B cell (primary cell): ENCODE measurements at regions not wholly inside any gene's neighbourhood (a gene's known extent, or its start where the extent isn't known, plus 50 kb on each side); places are given as distances from the start of the nearest gene placed in this dataset.
"Not testable (repeated sequence)": the region's sequence is repeated elsewhere in the genome, so short reads cannot be mapped to it uniquely, and the experiment has no call there.

Source experiments
- ATAC-seq: fragments of 200-7000 bp; cut with Tn5 transposase; one replicate; pipeline ENCODE4 v1.10.0; 2021; ENCODE audit warnings: low read depth, mild to moderate bottlenecking, moderate number of reproducible peaks, moderate library complexity
- CTCF ChIA-PET: fragments of 350-600 bp; sonication (Branson Sonifier 250); formaldehyde crosslinking; loops from one replicate; lab custom pipeline; 2021; ENCODE audit warnings: antibody characterized with exemption, inconsistent platforms; lab: Charles Lee
- POLR2A ChIA-PET: fragments of 350-600 bp; sonication (Branson Sonifier 250); formaldehyde crosslinking; loops from one replicate; lab custom pipeline; 2021; ENCODE audit warnings: antibody characterized with exemption; lab: Charles Lee
- DNase-seq: peaks from one replicate; pipeline ENCODE4 v3.0.0; 2013
- H2AFZ ChIP-seq: 2 replicates; pipeline ENCODE4 v1.6.1; 2012; ENCODE audit warnings: mild to moderate bottlenecking, low read depth, low read length; ENCODE audit not compliant: insufficient read depth, poor library complexity, severe bottlenecking
- H3K27ac ChIP-seq, 2 donors: 1 replicate in 1 of 2; 2 replicates in 1 of 2; pipeline ENCODE4 v1.5.1; 2012 to 2013; ENCODE audit warnings: low read length in 2 of 2, mild to moderate bottlenecking in 2 of 2, moderate library complexity in 1 of 2
- H3K27me3 ChIP-seq, 4 experiments: fragments of 200-600 bp in 1 of 4; sonication (generic) in 1 of 4; replicated peaks in 1 of 4; 1 replicate in 2 of 4; 2 replicates in 2 of 4; pipeline versions ENCODE4 v1.6.1 to v1.7.0; 2013 to 2016; ENCODE audit warnings: low read length in 3 of 4, mild to moderate bottlenecking in 2 of 4, mixed read lengths in 1 of 4, moderate library complexity in 1 of 4; ENCODE audit not compliant: insufficient read depth in 4 of 4, control insufficient read depth in 3 of 4; ENCODE audit errors: control extremely low read depth in 1 of 4
- H3K36me3 ChIP-seq, 2 experiments: replicated peaks in 1 of 2; 1 replicate in 1 of 2; 2 replicates in 1 of 2; pipeline versions ENCODE4 v1.6.1 to v1.7.1; 2013; ENCODE audit warnings: low read length in 1 of 2; ENCODE audit not compliant: insufficient read depth in 2 of 2, control insufficient read depth in 1 of 2; ENCODE audit errors: control extremely low read depth in 1 of 2, extremely low read depth in 1 of 2
- H3K4me1 ChIP-seq, 2 donors: fragments of 200-600 bp in 1 of 2; sonication (generic) in 1 of 2; 1 replicate in 1 of 2; 2 replicates in 1 of 2; pipeline versions ENCODE4 v1.5.1 to v1.6.1; 2013 to 2017; ENCODE audit warnings: low read length in 2 of 2; ENCODE audit not compliant: control insufficient read depth in 2 of 2, insufficient read depth in 2 of 2
- H3K4me2 ChIP-seq: replicated peaks from 2 replicates; pipeline ENCODE3; 2012; ENCODE audit warnings: mild to moderate bottlenecking, low read depth, low read length; ENCODE audit not compliant: poor library complexity, severe bottlenecking
- H3K4me3 ChIP-seq, 5 experiments: fragments of 200-600 bp in 1 of 5; sonication (generic) in 1 of 5; 1 replicate in 3 of 5; 2 replicates in 2 of 5; pipeline versions ENCODE4 v1.5.1 to v1.7.0; 2011 to 2016; ENCODE audit warnings: low read length in 4 of 5, mild to moderate bottlenecking in 4 of 5, low read depth in 2 of 5, control low read depth in 1 of 5, moderate library complexity in 1 of 5; ENCODE audit not compliant: insufficient read depth in 1 of 5; ENCODE audit errors: control extremely low read depth in 1 of 5, extremely low read depth in 1 of 5
- H3K79me2 ChIP-seq: fragments of 200-600 bp; sonication (generic); one replicate; pipeline ENCODE4 v1.6.0; 2016; ENCODE audit warnings: low read length; ENCODE audit not compliant: control insufficient read depth, insufficient read depth
- H3K9ac ChIP-seq: fragments of 200-600 bp; sonication (generic); 2 replicates; pipeline ENCODE4 v1.6.1; 2017; ENCODE audit warnings: mild to moderate bottlenecking, low read length, moderate library complexity
- H3K9me3 ChIP-seq, 3 donors: one replicate each; pipeline versions ENCODE4 v1.6.1 to v1.7.1; 2013; ENCODE audit warnings: low read length in 2 of 3; ENCODE audit not compliant: control insufficient read depth in 2 of 3, insufficient read depth in 1 of 3; ENCODE audit errors: control extremely low read depth in 1 of 3
- H4K20me1 ChIP-seq: 2 replicates; pipeline ENCODE4 v1.6.0; 2012; ENCODE audit warnings: mild to moderate bottlenecking, low read length; ENCODE audit not compliant: insufficient read depth, control insufficient read depth, poor library complexity, severe bottlenecking
- H3K27ac Mint-ChIP-seq: one replicate; pipeline ENCODE4 v1.8.0; 2021; ENCODE audit warnings: mixed read lengths
- H3K27me3 Mint-ChIP-seq: one replicate; pipeline ENCODE4 v1.8.0; 2021; ENCODE audit warnings: mixed read lengths
- H3K4me1 Mint-ChIP-seq: one replicate; pipeline ENCODE4 v1.8.0; 2021; ENCODE audit warnings: mixed read lengths
- H3K4me3 Mint-ChIP-seq: one replicate; pipeline ENCODE4 v1.8.0; 2021; ENCODE audit warnings: mixed read lengths
- H3K9me3 Mint-ChIP-seq: one replicate; pipeline ENCODE4 v1.8.0; 2022; ENCODE audit warnings: mixed read lengths; ENCODE audit not compliant: insufficient read depth
- CTCF ChIP-seq: fragments of 200-600 bp; IDR thresholded peaks from one replicate; pipeline ENCODE4 v1.8.0; 2022; ENCODE audit warnings: antibody characterized with exemption, mild to moderate bottlenecking
- EZH2 ChIP-seq: IDR thresholded peaks from 2 replicates; pipeline ENCODE4 v1.6.1; 2012; ENCODE audit warnings: borderline replicate concordance, low read depth, mild to moderate bottlenecking, moderate library complexity, low read length; ENCODE audit not compliant: insufficient read depth, poor library complexity, severe bottlenecking
- WGBS: methylation state at CpG from one replicate; pipeline ENCODE4 v1.1.5; 2013; ENCODE audit warnings: missing lambda C conversion rate; ENCODE audit not compliant: insufficient coverage; 5-methylcytosine and 5-hydroxymethylcytosine counted together
- intact Hi-C: fragments of 100-400 bp; cut with micrococcal nuclease; formaldehyde crosslinking; loops from one replicate; pipeline ENCODE4 v1.10.0; 2022

- Histone ChIP-seq H3K4me2 (peak overlapping the region; percentile 74), H3K79me2 (peaks cover 28% of the 10 kb centered on the region), H4K20me1 (no peaks in the 10 kb centered on the region), H3K9ac (peak overlapping the region; percentile 59), H3K9me3 (peaks cover 0 to 6% (median 0%) of the 10 kb centered on the region in 3 donors), H3K27ac (peak overlapping the region; percentile 94 to 96), H3K4me1 (peaks cover 34 to 57% of the 10 kb centered on the region in 2 donors), H3K4me3 (peak overlapping the region in 4 of 5 experiments; percentile 44 to 62 (median 53)), H2AFZ (no peak overlapping the region), H3K27me3 (no peaks in the 10 kb centered on the region), H3K36me3 (peaks cover 2 to 23% of the 10 kb centered on the region in 2 experiments)
- POLR2A ChIA-PET: interaction anchor here (0.7 kb wide), 1 partner anchor 632 kb away, joined by 3 read pairs; no protein-coding TSS in a partner anchor
- ATAC-seq: peak; percentile 85
- Mint-ChIP-seq H3K9me3 (no peaks in the 10 kb centered on the region), H3K4me1 (peaks cover 52% of the 10 kb centered on the region), H3K4me3 (peak overlapping the region; percentile 91), H3K27ac (peak overlapping the region; percentile 96), H3K27me3 (no peaks in the 10 kb centered on the region)
- peak; percentile 93 for DNase-seq
- TF ChIP-seq CTCF (no peak), EZH2 (no peak)
- intact Hi-C loops: loop anchor here (1.0 to 5.0 kb wide), 2 partner anchors 62 to 633 kb away; no protein-coding TSS in a partner anchor
- CTCF ChIA-PET: interaction anchor here (0.9 to 1.0 kb wide), 3 partner anchors 14 to 632 kb away, joined by 3 to 4 read pairs (median 3); no protein-coding TSS in a partner anchor
- 38% methylated on average over 7 of the region's 17 CpGs for WGBS
Measured at GRCh38 chr20:48359692-48360341, 468.0 kb downstream of the PREX1 start.

GRCh38 chr20:48359055-48359390 lies 468.8 kb downstream of the PREX1 start:
- DNase-seq, H3K4me3 ChIP-seq, H3K9me3 Mint-ChIP-seq, ATAC-seq, H4K20me1 ChIP-seq, H3K27me3 ChIP-seq, H3K27me3 Mint-ChIP-seq, H3K9ac ChIP-seq, H2AFZ ChIP-seq, POLR2A ChIA-PET: not testable (repeated sequence)
- Mint-ChIP-seq H3K4me3 (peak overlapping the region; percentile 91), H3K4me1 (peaks cover 44% of the 10 kb centered on the region), H3K27ac (peak overlapping the region; percentile 96)
- CTCF ChIA-PET: interaction anchor here (0.9 kb wide), 1 partner anchor 261 kb away, joined by 4 read pairs; no protein-coding TSS in a partner anchor
- Histone ChIP-seq H3K27ac (peak overlapping the region; percentile 94 to 96), H3K9me3 (peaks cover 0 to 12% (median 7%) of the 10 kb centered on the region in 3 donors), H3K4me1 (peaks cover 27 to 49% of the 10 kb centered on the region in 2 donors), H3K36me3 (peaks cover under 1 to 18% of the 10 kb centered on the region in 2 experiments), H3K4me2 (peak overlapping the region; percentile 62), H3K79me2 (peaks cover 23% of the 10 kb centered on the region)
- no CpG with 5 or more reads among the region's 8 CpGs for WGBS
- intact Hi-C loops: loop anchor here (1.0 to 5.0 kb wide), 2 partner anchors 63 to 632 kb away; no protein-coding TSS in a partner anchor
